HEK293 (cell line): ENCODE measurements at regions not wholly inside any gene's neighbourhood (a gene's known extent, or its start where the extent isn't known, plus 50 kb on each side); places are given as distances from the start of the nearest gene placed in this dataset.

ENCODE experiments used
- CTCF ChIA-PET: fragments of 350-600 bp; formaldehyde crosslinking; extraction: SDS; loops from one replicate; lab custom pipeline; 2021; ENCODE audit warnings: antibody characterized with exemption; lab: Yijun Ruan, JAX
- POLR2A ChIA-PET: fragments of 300-600 bp; formaldehyde crosslinking; extraction: SDS; loops from one replicate; lab custom pipeline; 2020; ENCODE audit warnings: antibody characterized with exemption, inconsistent platforms; lab: Yijun Ruan, JAX
- H3K27ac ChIP-seq: fragments of 200-500 bp; sonication (Bioruptor generic); 2 replicates; pipeline ENCODE4 v1.5.1; 2014; ENCODE audit warnings: low read depth, low read length, control low read depth, inconsistent platforms; ENCODE audit errors: extremely low read depth
- H3K36me3 ChIP-seq, 2 experiments: fragments of 200-500 bp in 1 of 2; sonication (Bioruptor generic) in 1 of 2; 1 replicate in 1 of 2; 2 replicates in 1 of 2; pipeline ENCODE4 v1.5.1; 2014 to 2017; ENCODE audit warnings: inconsistent platforms in 2 of 2, low read length in 2 of 2; ENCODE audit not compliant: control insufficient read depth in 2 of 2, insufficient read depth in 1 of 2
- H3K4me1 ChIP-seq: fragments of 200-500 bp; sonication (Bioruptor generic); 2 replicates; pipeline ENCODE4 v1.5.1; 2014; ENCODE audit warnings: mild to moderate bottlenecking, low read length, inconsistent platforms; ENCODE audit not compliant: control insufficient read depth, insufficient read depth
- H3K4me3 ChIP-seq: 2 replicates; pipeline ENCODE4 v1.5.1; 2011; ENCODE audit warnings: low read depth, mild to moderate bottlenecking, control low read depth, low read length, moderate library complexity
- H3K9me3 ChIP-seq: fragments of 200-500 bp; sonication (Bioruptor generic); 2 replicates; pipeline ENCODE4 v1.5.1; 2014; ENCODE audit warnings: low read depth, low read length, inconsistent platforms; ENCODE audit not compliant: control insufficient read depth, insufficient read depth
- KLF16 ChIP-seq: fragments of 450-650 bp; formaldehyde crosslinking; IDR thresholded peaks from 2 replicates; pipeline ENCODE4 v1.5.1; 2017; ENCODE audit warnings: missing biosample characterization, missing genetic modification characterization
- KLF9 ChIP-seq: fragments of 450-650 bp; formaldehyde crosslinking; IDR thresholded peaks from 2 replicates; pipeline ENCODE4 v1.5.1; 2016; ENCODE audit warnings: missing biosample characterization, missing genetic modification characterization, low read depth
- RBAK ChIP-seq: fragments of 450-650 bp; formaldehyde crosslinking; IDR thresholded peaks from 2 replicates; pipeline ENCODE4 v1.5.1; 2016; ENCODE audit warnings: missing biosample characterization, missing genetic modification characterization
- YY2 ChIP-seq: fragments of 450-650 bp; formaldehyde crosslinking; IDR thresholded peaks from 2 replicates; pipeline ENCODE4 v1.5.1; 2016; ENCODE audit warnings: missing biosample characterization, missing genetic modification characterization
- ZBTB48 ChIP-seq: fragments of 450-650 bp; formaldehyde crosslinking; IDR thresholded peaks from 2 replicates; pipeline ENCODE4 v1.5.1; 2016; ENCODE audit warnings: missing biosample characterization, missing genetic modification characterization
- ZBTB7A ChIP-seq: fragments of 450-650 bp; formaldehyde crosslinking; IDR thresholded peaks from 2 replicates; pipeline ENCODE4 v1.5.1; 2016; ENCODE audit warnings: low read depth, missing biosample characterization, missing genetic modification characterization
- ZFP37 ChIP-seq: fragments of 450-650 bp; formaldehyde crosslinking; IDR thresholded peaks from 2 replicates; pipeline ENCODE4 v1.5.1; 2016; ENCODE audit warnings: missing biosample characterization, missing genetic modification characterization
- ZNF10 ChIP-seq: fragments of 450-650 bp; formaldehyde crosslinking; IDR thresholded peaks from 2 replicates; pipeline ENCODE4 v1.5.1; 2017; ENCODE audit warnings: missing biosample characterization, missing genetic modification characterization
- ZNF184 ChIP-seq: fragments of 450-650 bp; IDR thresholded peaks from 2 replicates; pipeline ENCODE4 v1.5.1; 2018; ENCODE audit warnings: missing biosample characterization, mild to moderate bottlenecking, missing genetic modification characterization
- ZNF214 ChIP-seq: fragments of 450-650 bp; formaldehyde crosslinking; IDR thresholded peaks from 2 replicates; pipeline ENCODE4 v1.5.1; 2017; ENCODE audit warnings: missing biosample characterization, mild to moderate bottlenecking, missing genetic modification characterization, borderline replicate concordance
- ZNF221 ChIP-seq: fragments of 450-650 bp; formaldehyde crosslinking; IDR thresholded peaks from 2 replicates; pipeline ENCODE4 v1.5.1; 2017; ENCODE audit warnings: missing biosample characterization, missing genetic modification characterization, borderline replicate concordance
- ZNF23 ChIP-seq: fragments of 450-650 bp; formaldehyde crosslinking; IDR thresholded peaks from 2 replicates; pipeline ENCODE4 v1.5.1; 2016; ENCODE audit warnings: missing biosample characterization, missing genetic modification characterization, borderline replicate concordance
- ZNF292 ChIP-seq: fragments of 450-650 bp; formaldehyde crosslinking; IDR thresholded peaks from 2 replicates; pipeline ENCODE4 v1.5.1; 2016; ENCODE audit warnings: low read depth, missing biosample characterization, missing genetic modification characterization, borderline replicate concordance
- ZNF416 ChIP-seq: fragments of 450-650 bp; formaldehyde crosslinking; IDR thresholded peaks from 2 replicates; pipeline ENCODE4 v1.5.1; 2016; ENCODE audit warnings: missing biosample characterization, missing genetic modification characterization
- ZNF423 ChIP-seq: fragments of 450-650 bp; formaldehyde crosslinking; IDR thresholded peaks from 2 replicates; pipeline ENCODE4 v1.5.1; 2016; ENCODE audit warnings: missing biosample characterization, missing genetic modification characterization
- ZNF473 ChIP-seq: fragments of 450-650 bp; formaldehyde crosslinking; IDR thresholded peaks from 2 replicates; pipeline ENCODE4 v1.5.1; 2017; ENCODE audit warnings: missing biosample characterization, missing genetic modification characterization
- ZNF501 ChIP-seq: fragments of 450-650 bp; formaldehyde crosslinking; IDR thresholded peaks from 2 replicates; pipeline ENCODE4 v1.5.1; 2016; ENCODE audit warnings: missing biosample characterization, missing genetic modification characterization
- ZNF664 ChIP-seq: fragments of 450-650 bp; formaldehyde crosslinking; IDR thresholded peaks from 2 replicates; pipeline ENCODE4 v1.5.1; 2016; ENCODE audit warnings: missing biosample characterization, missing genetic modification characterization
- ZNF677 ChIP-seq: fragments of 450-650 bp; IDR thresholded peaks from 2 replicates; pipeline ENCODE4 v1.5.0; 2018; ENCODE audit warnings: missing biosample characterization, mild to moderate bottlenecking, missing genetic modification characterization, moderate library complexity
- ZNF707 ChIP-seq: fragments of 450-650 bp; formaldehyde crosslinking; IDR thresholded peaks from 2 replicates; pipeline ENCODE4 v1.5.1; 2016; ENCODE audit warnings: missing biosample characterization, missing genetic modification characterization
- ZNF837 ChIP-seq: fragments of 450-650 bp; formaldehyde crosslinking; IDR thresholded peaks from 2 replicates; pipeline ENCODE4 v1.5.1; 2016; ENCODE audit warnings: missing biosample characterization, missing genetic modification characterization
- TF ChIP-seq, protein P1 (sequence below): fragments of 450-650 bp; formaldehyde crosslinking; IDR thresholded peaks from 2 replicates; pipeline ENCODE4 v1.5.1; 2016; ENCODE audit warnings: missing biosample characterization, missing genetic modification characterization
- TF ChIP-seq, protein P2 (sequence below): fragments of 450-650 bp; formaldehyde crosslinking; IDR thresholded peaks from 2 replicates; pipeline ENCODE4 v1.5.1; 2017; ENCODE audit warnings: missing biosample characterization, mild to moderate bottlenecking, missing genetic modification characterization, moderate library complexity

DNA sequence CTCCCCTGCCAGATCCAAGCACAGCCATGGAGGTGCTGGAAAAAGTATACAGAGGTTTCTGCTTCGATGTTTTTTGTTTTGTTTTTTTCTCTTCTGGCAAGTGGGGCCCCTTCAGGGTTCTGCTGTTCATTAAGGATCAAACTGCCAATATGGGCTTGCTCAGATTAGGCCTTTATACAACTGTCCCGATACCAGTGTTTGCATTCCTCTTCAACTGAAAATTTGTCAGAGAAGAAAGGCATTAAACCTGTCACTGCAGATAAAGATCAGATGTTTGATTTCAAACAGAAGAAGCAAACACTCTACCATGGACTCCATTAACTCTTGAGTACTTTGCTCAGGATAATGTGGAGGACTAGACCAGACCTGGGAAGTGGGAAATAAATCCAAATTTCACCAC is 396.0 kb upstream of the SMIM21 start:
- H3K27ac ChIP-seq: no peak overlapping the region
- H3K4me1 ChIP-seq: no peaks in the 10 kb centered on the region
- no peaks in the 10 kb centered on the region for H3K36me3 ChIP-seq
- no peaks in the 10 kb centered on the region for H3K9me3 ChIP-seq
- TF ChIP-seq ZNF707 (tag by site-specific recombination): no peak
- TF ChIP-seq ZNF473 (tag by site-specific recombination): no peak
- TF ChIP-seq, protein P1, sequence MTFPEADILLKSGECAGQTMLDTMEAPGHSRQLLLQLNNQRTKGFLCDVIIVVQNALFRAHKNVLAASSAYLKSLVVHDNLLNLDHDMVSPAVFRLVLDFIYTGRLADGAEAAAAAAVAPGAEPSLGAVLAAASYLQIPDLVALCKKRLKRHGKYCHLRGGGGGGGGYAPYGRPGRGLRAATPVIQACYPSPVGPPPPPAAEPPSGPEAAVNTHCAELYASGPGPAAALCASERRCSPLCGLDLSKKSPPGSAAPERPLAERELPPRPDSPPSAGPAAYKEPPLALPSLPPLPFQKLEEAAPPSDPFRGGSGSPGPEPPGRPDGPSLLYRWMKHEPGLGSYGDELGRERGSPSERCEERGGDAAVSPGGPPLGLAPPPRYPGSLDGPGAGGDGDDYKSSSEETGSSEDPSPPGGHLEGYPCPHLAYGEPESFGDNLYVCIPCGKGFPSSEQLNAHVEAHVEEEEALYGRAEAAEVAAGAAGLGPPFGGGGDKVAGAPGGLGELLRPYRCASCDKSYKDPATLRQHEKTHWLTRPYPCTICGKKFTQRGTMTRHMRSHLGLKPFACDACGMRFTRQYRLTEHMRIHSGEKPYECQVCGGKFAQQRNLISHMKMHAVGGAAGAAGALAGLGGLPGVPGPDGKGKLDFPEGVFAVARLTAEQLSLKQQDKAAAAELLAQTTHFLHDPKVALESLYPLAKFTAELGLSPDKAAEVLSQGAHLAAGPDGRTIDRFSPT: no peak
- TF ChIP-seq ZNF214 (tag by site-specific recombination): no peak
- TF ChIP-seq YY2 (tag by site-specific recombination): no peak
- TF ChIP-seq ZNF416: no peak
- no peak overlapping the region for H3K4me3 ChIP-seq
- POLR2A ChIA-PET: no interaction called here
- CTCF ChIA-PET: no interaction called here

DNA sequence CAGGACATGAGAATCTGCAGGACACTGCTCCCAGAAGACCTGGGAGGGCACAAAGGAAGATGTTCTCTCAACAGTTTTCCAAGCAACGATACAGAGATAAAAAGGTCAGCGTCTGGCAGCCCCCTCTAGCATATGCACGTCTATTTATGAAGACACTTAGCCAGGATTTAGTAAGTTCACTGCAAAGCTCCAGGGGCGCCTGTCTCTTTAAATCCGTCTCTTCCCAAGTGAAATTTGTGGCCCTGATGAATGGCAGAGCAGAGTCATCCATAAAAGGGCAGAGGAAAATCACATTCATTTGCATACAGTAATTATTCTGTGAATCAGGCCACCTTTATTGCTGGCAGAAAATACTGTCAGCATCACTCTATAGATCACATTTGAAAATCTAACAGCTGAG is 390.9 kb upstream of the SMIM21 start:
- no peak overlapping the region for H3K27ac ChIP-seq
- no peaks in the 10 kb centered on the region for H3K36me3 ChIP-seq
- no peak overlapping the region for H3K4me3 ChIP-seq
- TF ChIP-seq ZFP37 (tag by site-specific recombination) (no peak), ZBTB7A (tag by site-specific recombination) (no peak), ZNF221 (tag by site-specific recombination) (no peak), ZNF423 (tag by site-specific recombination) (no peak), ZNF501 (tag by site-specific recombination) (no peak), ZNF184 (no peak), ZNF837 (tag by site-specific recombination) (no peak), RBAK (tag by site-specific recombination) (no peak), ZNF23 (no peak), ZNF664 (tag by site-specific recombination) (no peak), ZNF292 (tag by site-specific recombination) (no peak), KLF9 (tag by site-specific recombination) (no peak), ZBTB48 (no peak), KLF16 (tag by site-specific recombination) (no peak), ZNF10 (tag by site-specific recombination) (no peak), ZNF677 (tag by site-specific recombination) (no peak)
- TF ChIP-seq, protein P2, sequence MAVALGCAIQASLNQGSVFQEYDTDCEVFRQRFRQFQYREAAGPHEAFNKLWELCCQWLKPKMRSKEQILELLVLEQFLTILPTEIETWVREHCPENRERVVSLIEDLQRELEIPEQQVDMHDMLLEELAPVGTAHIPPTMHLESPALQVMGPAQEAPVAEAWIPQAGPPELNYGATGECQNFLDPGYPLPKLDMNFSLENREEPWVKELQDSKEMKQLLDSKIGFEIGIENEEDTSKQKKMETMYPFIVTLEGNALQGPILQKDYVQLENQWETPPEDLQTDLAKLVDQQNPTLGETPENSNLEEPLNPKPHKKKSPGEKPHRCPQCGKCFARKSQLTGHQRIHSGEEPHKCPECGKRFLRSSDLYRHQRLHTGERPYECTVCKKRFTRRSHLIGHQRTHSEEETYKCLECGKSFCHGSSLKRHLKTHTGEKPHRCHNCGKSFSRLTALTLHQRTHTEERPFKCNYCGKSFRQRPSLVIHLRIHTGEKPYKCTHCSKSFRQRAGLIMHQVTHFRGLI (tag by site-specific recombination): no peak
- ChIA-PET CTCF (interaction anchor here (1.0 kb wide), 1 partner anchor 35 kb away, joined by 3 read pairs; no protein-coding TSS in a partner anchor), POLR2A (no interaction called here)
- no peaks in the 10 kb centered on the region for H3K4me1 ChIP-seq
- H3K9me3 ChIP-seq: no peaks in the 10 kb centered on the region
